Ishikawa (cell line): ENCODE measurements at regions not wholly inside any gene's neighbourhood (a gene's known extent, or its start where the extent isn't known, plus 50 kb on each side); places are given as distances from the start of the nearest gene placed in this dataset.

Experiments used
- CEBPB ChIP-seq: IDR thresholded peaks from 2 replicates; pipeline ENCODE4 v1.6.1; 2012
- CREB1 ChIP-seq: IDR thresholded peaks from 2 replicates; pipeline ENCODE4 v1.6.1; 2012; ENCODE audit warnings: low read depth
- EGR1 ChIP-seq: IDR thresholded peaks from 2 replicates; pipeline ENCODE4 v1.6.1; 2012
- EP300 ChIP-seq: IDR thresholded peaks from 2 replicates; pipeline ENCODE4 v1.6.1; 2012; ENCODE audit warnings: borderline replicate concordance
- FOXM1 ChIP-seq: IDR thresholded peaks from 2 replicates; pipeline ENCODE4 v1.6.1; 2012; ENCODE audit warnings: low read depth, borderline replicate concordance
- MAX ChIP-seq: IDR thresholded peaks from 2 replicates; pipeline ENCODE4 v1.6.1; 2012
- NFIC ChIP-seq: IDR thresholded peaks from 2 replicates; pipeline ENCODE4 v1.6.1; 2012
- RAD21 ChIP-seq: IDR thresholded peaks from 2 replicates; pipeline ENCODE4 v1.6.1; 2012; ENCODE audit warnings: low read depth
- REST ChIP-seq: IDR thresholded peaks from 2 replicates; pipeline ENCODE4 v1.6.1; 2012; ENCODE audit warnings: low read depth, mild to moderate bottlenecking
- TAF1 ChIP-seq: IDR thresholded peaks from 2 replicates; pipeline ENCODE4 v1.6.1; 2012; ENCODE audit warnings: low read depth, mild to moderate bottlenecking
- TCF12 ChIP-seq: IDR thresholded peaks from 2 replicates; pipeline ENCODE4 v1.6.1; 2012; ENCODE audit warnings: low read depth
- TEAD4 ChIP-seq: IDR thresholded peaks from 2 replicates; pipeline ENCODE4 v1.6.1; 2012
- USF1 ChIP-seq: IDR thresholded peaks from 2 replicates; pipeline ENCODE4 v1.6.1; 2012
- YY1 ChIP-seq: IDR thresholded peaks from 2 replicates; pipeline ENCODE4 v1.6.1; 2012; ENCODE audit warnings: low read depth
- ZBTB7A ChIP-seq: IDR thresholded peaks from 2 replicates; pipeline ENCODE4 v1.6.1; 2012; ENCODE audit warnings: low read depth

- TF ChIP-seq MAX, result no peak
- no peak for TF ChIP-seq TCF12
- TF ChIP-seq REST, result no peak
- TF ChIP-seq FOXM1, result no peak
Measured at GRCh38 chr20:24736844-24737211, 212.2 kb upstream of the CST7 start.

- TF ChIP-seq NFIC (no peak), YY1 (no peak), EGR1 (no peak)
Measured at GRCh38 chr20:24737212-24737850, 211.7 kb upstream of the CST7 start.

- TF ChIP-seq CEBPB (no peak), EP300 (no peak), REST (no peak), TAF1 (no peak), EGR1 (no peak), TEAD4 (no peak), ZBTB7A (no peak), CREB1 (no peak), YY1 (no peak), MAX (no peak)
Measured at GRCh38 chr20:24738058-24738775, 210.9 kb upstream of the CST7 start.

GRCh38 chr20:24738981-24739633, 210.0 kb upstream of the CST7 start:
- TF ChIP-seq ZBTB7A, result no peak
- TF ChIP-seq EGR1, result no peak
- TF ChIP-seq REST, result no peak
- TF ChIP-seq MAX, result no peak
- TF ChIP-seq TCF12, result no peak
- no peak for TF ChIP-seq RAD21
- no peak for TF ChIP-seq CREB1
- TF ChIP-seq FOXM1, result no peak
- no peak for TF ChIP-seq USF1
- no peak for TF ChIP-seq TEAD4

- peak; percentile 33; the same call in 1 of the 2 replicates for TF ChIP-seq NFIC
- TF ChIP-seq EGR1, result no peak
- TF ChIP-seq FOXM1, result 0 out of 2 replicates have a peak, but pooled peaks have one; percentile 47
Measured at GRCh38 chr20:24739746-24740145, 209.3 kb upstream of the CST7 start.
